Uterus (tissue), 3 donors: ENCODE measurements at regions not wholly inside any gene's neighbourhood (a gene's known extent, or its start where the extent isn't known, plus 50 kb on each side); places are given as distances from the start of the nearest gene placed in this dataset.

ENCODE experiments used
- DNase-seq, 2 donors: peaks; one replicate each; pipeline ENCODE4 v3.0.0-alpha.2; 2019 to 2020
- H3K27ac ChIP-seq, 2 donors: fragments of 200-600 bp; sonication (generic); 1 replicate in 1 of 2; 2 replicates in 1 of 2; pipeline ENCODE4 v1.5.1; 2016 to 2018
- H3K27me3 ChIP-seq, 2 donors: fragments of 200-600 bp; sonication (generic); one replicate each; pipeline ENCODE4 v1.5.1; 2018 to 2019; ENCODE audit warnings: control low read depth in 1 of 2
- H3K36me3 ChIP-seq, 2 donors: fragments of 200-600 bp; sonication (generic); one replicate each; pipeline ENCODE4 v1.5.1; 2019; ENCODE audit warnings: control low read depth in 1 of 2
- H3K4me1 ChIP-seq, 2 donors: fragments of 200-600 bp; sonication (generic); one replicate each; pipeline ENCODE4 v1.5.1; 2018 to 2019; ENCODE audit warnings: control low read depth in 1 of 2
- H3K4me3 ChIP-seq, 2 donors: fragments of 200-600 bp; sonication (generic); 1 replicate in 1 of 2; 2 replicates in 1 of 2; pipeline ENCODE4 v1.5.1; 2018 to 2019; ENCODE audit warnings: mild to moderate bottlenecking in 1 of 2
- H3K9me3 ChIP-seq, 2 donors: fragments of 200-600 bp; sonication (generic); one replicate each; pipeline ENCODE4 v1.5.1; 2019; ENCODE audit warnings: control low read depth in 1 of 2
- CTCF ChIP-seq, 4 experiments: fragments of 200-600 bp in 2 of 4; fragments of 450-650 bp in 2 of 4; sonication (generic) in 2 of 4; IDR thresholded peaks; one replicate each; pipeline ENCODE4 v1.5.1; 2016 to 2019; ENCODE audit warnings: antibody characterized with exemption in 4 of 4, mild to moderate bottlenecking in 2 of 4, moderate library complexity in 1 of 4
- POLR2A ChIP-seq, 2 donors: fragments of 450-650 bp; IDR thresholded peaks; one replicate each; pipeline ENCODE4 v1.6.1; 2016; ENCODE audit warnings: antibody characterized with exemption in 2 of 2, mild to moderate bottlenecking in 1 of 2, moderate library complexity in 1 of 2
- intact Hi-C: fragments of 100-400 bp; cut with DNase I; formaldehyde crosslinking; loops from one replicate; pipeline ENCODE4 v1.15.1; 2023; ENCODE audit warnings: low total_unique reads
- donor health status: DM: yes; HTN: yes; CAD: no.

GRCh38 chr1:29986986-29987385, 736.4 kb downstream of the MATN1 start:
- no peak for DNase-seq
- H3K4me1 ChIP-seq: no peaks in the 10 kb centered on the region
- no peak overlapping the region for H3K27ac ChIP-seq
- H3K9me3 ChIP-seq: no peaks in the 10 kb centered on the region
- H3K4me3 ChIP-seq: no peak overlapping the region
- no peaks in the 10 kb centered on the region for H3K36me3 ChIP-seq
- intact Hi-C loops: no loop called here
- no peaks in the 10 kb centered on the region for H3K27me3 ChIP-seq
- TF ChIP-seq POLR2A (IDR thresholded peaks at IDR 0.05) (no peak), CTCF (IDR thresholded peaks at IDR 0.05) (no peak)

- DNase-seq: no peak
- Histone ChIP-seq H3K9me3 (no peaks in the 10 kb centered on the region), H3K36me3 (no peaks in the 10 kb centered on the region), H3K27ac (no peak overlapping the region), H3K27me3 (no peaks in the 10 kb centered on the region), H3K4me3 (no peak overlapping the region), H3K4me1 (no peaks in the 10 kb centered on the region)
- no peak for TF ChIP-seq POLR2A (IDR thresholded peaks at IDR 0.05)
- TF ChIP-seq CTCF (IDR thresholded peaks at IDR 0.05): no peak
- intact Hi-C loops: no loop called here
Observed at GRCh38 chr1:29985606-29985945, 737.8 kb downstream of the MATN1 start.

GRCh38 chr1:29984862-29985605, 738.4 kb downstream of the MATN1 start:
- TF ChIP-seq CTCF (IDR thresholded peaks at IDR 0.05) (no peak), POLR2A (IDR thresholded peaks at IDR 0.05) (no peak)
- Histone ChIP-seq H3K27ac (no peak overlapping the region), H3K9me3 (no peaks in the 10 kb centered on the region), H3K4me1 (no peaks in the 10 kb centered on the region), H3K36me3 (no peaks in the 10 kb centered on the region), H3K27me3 (no peaks in the 10 kb centered on the region), H3K4me3 (no peak overlapping the region)
- intact Hi-C loops: no loop called here
- no peak for DNase-seq

- H3K4me1 ChIP-seq: no peaks in the 10 kb centered on the region
- no peak overlapping the region for H3K27ac ChIP-seq
- no peak overlapping the region for H3K4me3 ChIP-seq
- H3K27me3 ChIP-seq: no peaks in the 10 kb centered on the region
- no peaks in the 10 kb centered on the region for H3K36me3 ChIP-seq
- no peaks in the 10 kb centered on the region for H3K9me3 ChIP-seq
- intact Hi-C loops: no loop called here
- TF ChIP-seq POLR2A (IDR thresholded peaks at IDR 0.05) (no peak), CTCF (IDR thresholded peaks at IDR 0.05) (no peak)
- no peak for DNase-seq
Observed at GRCh38 chr1:29984166-29984861, 739.1 kb downstream of the MATN1 start.

GRCh38 chr1:29983321-29983720, 740.1 kb downstream of the MATN1 start:
- DNase-seq: no peak
- H3K9me3 ChIP-seq: no peaks in the 10 kb centered on the region
- no peak overlapping the region for H3K4me3 ChIP-seq
- no peaks in the 10 kb centered on the region for H3K36me3 ChIP-seq
- H3K27ac ChIP-seq: no peak overlapping the region
- H3K27me3 ChIP-seq: no peaks in the 10 kb centered on the region
- H3K4me1 ChIP-seq: no peaks in the 10 kb centered on the region
- intact Hi-C loops: no loop called here
- no peak for TF ChIP-seq POLR2A (IDR thresholded peaks at IDR 0.05)
- TF ChIP-seq CTCF (IDR thresholded peaks at IDR 0.05): no peak
